DND-41 (cell line): ENCODE measurements at regions not wholly inside any gene's neighbourhood (a gene's known extent, or its start where the extent isn't known, plus 50 kb on each side); places are given as distances from the start of the nearest gene placed in this dataset.

Experiments used
- EZH2 ChIP-seq: IDR thresholded peaks from 3 replicates; pipeline ENCODE4 v1.6.1; 2012; ENCODE audit warnings: borderline replicate concordance, low read depth, mild to moderate bottlenecking, moderate library complexity, low read length, inconsistent platforms; ENCODE audit not compliant: severe bottlenecking
- TF ChIP-seq, protein P1 (sequence below): IDR thresholded peaks from 2 replicates; pipeline ENCODE4 v1.5.1; 2012; ENCODE audit warnings: borderline replicate concordance, low read length, moderate library complexity, mild to moderate bottlenecking; ENCODE audit not compliant: poor library complexity, severe bottlenecking; ENCODE audit errors: extremely low read depth

DNA sequence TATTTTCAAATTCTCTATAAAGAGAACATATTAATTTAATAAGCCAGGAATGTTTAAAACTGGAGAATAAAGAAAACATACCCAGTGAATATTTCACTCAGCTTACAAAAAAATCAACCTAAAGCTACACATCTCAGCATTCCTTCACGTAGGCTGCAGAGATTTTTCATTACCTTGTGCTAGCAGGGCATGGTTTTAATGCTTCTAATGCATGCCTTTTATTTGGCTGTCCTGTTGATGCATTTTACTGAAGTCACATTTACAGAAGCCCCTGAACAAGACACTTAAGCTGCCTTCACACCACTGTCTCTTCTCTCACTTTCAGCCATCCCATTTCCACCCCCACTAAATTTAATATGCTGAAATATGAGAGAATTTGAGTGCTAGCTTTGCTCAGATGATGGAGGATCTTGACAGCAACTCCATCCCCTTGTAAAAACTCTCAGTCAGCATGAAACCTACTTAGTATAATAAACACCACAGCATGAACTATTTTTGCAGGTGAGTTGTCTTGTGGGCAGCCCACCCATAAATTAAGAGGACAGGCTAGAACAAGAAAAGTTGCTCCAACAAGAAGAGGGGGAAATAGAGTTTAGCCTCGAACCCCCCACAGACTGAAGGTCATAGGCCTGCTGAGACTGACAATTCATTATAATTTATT is 159.4 kb downstream of the SIM1 start:
- TF ChIP-seq, protein P1, sequence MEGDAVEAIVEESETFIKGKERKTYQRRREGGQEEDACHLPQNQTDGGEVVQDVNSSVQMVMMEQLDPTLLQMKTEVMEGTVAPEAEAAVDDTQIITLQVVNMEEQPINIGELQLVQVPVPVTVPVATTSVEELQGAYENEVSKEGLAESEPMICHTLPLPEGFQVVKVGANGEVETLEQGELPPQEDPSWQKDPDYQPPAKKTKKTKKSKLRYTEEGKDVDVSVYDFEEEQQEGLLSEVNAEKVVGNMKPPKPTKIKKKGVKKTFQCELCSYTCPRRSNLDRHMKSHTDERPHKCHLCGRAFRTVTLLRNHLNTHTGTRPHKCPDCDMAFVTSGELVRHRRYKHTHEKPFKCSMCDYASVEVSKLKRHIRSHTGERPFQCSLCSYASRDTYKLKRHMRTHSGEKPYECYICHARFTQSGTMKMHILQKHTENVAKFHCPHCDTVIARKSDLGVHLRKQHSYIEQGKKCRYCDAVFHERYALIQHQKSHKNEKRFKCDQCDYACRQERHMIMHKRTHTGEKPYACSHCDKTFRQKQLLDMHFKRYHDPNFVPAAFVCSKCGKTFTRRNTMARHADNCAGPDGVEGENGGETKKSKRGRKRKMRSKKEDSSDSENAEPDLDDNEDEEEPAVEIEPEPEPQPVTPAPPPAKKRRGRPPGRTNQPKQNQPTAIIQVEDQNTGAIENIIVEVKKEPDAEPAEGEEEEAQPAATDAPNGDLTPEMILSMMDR, result no peak
- TF ChIP-seq EZH2, result no peak
